Activated T-helper 1 cell treated with Interleukin-2 at 50 U/mL for 16 hours (primary cell): ENCODE measurements at regions not wholly inside any gene's neighbourhood (a gene's known extent, or its start where the extent isn't known, plus 50 kb on each side); places are given as distances from the start of the nearest gene placed in this dataset.
"Not testable (repeated sequence)": the region's sequence is repeated elsewhere in the genome, so short reads cannot be mapped to it uniquely, and the experiment has no call there.

ENCODE experiments used
- DNase-seq: peaks from one replicate; pipeline ENCODE4 v3.0.0-alpha.2; 2020; ENCODE audit warnings: low read depth

- no peak for DNase-seq
These were observed 381.6 kb downstream of the DSEL start for GRCh38 chr18:67134911-67135310.

GRCh38 chr18:67133669-67134068, 382.9 kb downstream of the DSEL start:
- no peak for DNase-seq

- no peak for DNase-seq
These were observed 383.6 kb downstream of the DSEL start for GRCh38 chr18:67132919-67133318.

GRCh38 chr18:67131498-67131897, 385.0 kb downstream of the DSEL start:
- no peak for DNase-seq

- DNase-seq = not testable (repeated sequence)
These were observed 389.8 kb downstream of the DSEL start for GRCh38 chr18:67126751-67127150.

GRCh38 chr18:67123901-67124300, 392.6 kb downstream of the DSEL start:
- no peak for DNase-seq

GRCh38 chr18:67117804-67118203, 398.7 kb downstream of the DSEL start:
- DNase-seq = no peak

GRCh38 chr18:67109535-67109934, 407.0 kb downstream of the DSEL start:
- DNase-seq = no peak

- DNase-seq = no peak
These were observed 407.6 kb downstream of the DSEL start for GRCh38 chr18:67108894-67109293.

GRCh38 chr18:67104700-67105284, 411.7 kb downstream of the DSEL start:
- no peak for DNase-seq

- no peak for DNase-seq
These were observed 422.4 kb downstream of the DSEL start for GRCh38 chr18:67094123-67094522.

GRCh38 chr18:67092141-67092540, 424.4 kb downstream of the DSEL start:
- no peak for DNase-seq

GRCh38 chr18:67081482-67082211, 434.9 kb downstream of the DSEL start:
- no peak for DNase-seq

- no peak for DNase-seq
These were observed 435.9 kb downstream of the DSEL start for GRCh38 chr18:67080601-67081000.

- no peak for DNase-seq
These were observed 442.2 kb downstream of the DSEL start for GRCh38 chr18:67074309-67074708.

GRCh38 chr18:67072791-67073190, 443.7 kb downstream of the DSEL start:
- no peak for DNase-seq

- no peak for DNase-seq
These were observed 447.9 kb downstream of the DSEL start for GRCh38 chr18:67068608-67069007.

GRCh38 chr18:67047334-67047733, 443.4 kb upstream of the CDH19 start:
- no peak for DNase-seq

- DNase-seq = no peak
These were observed 439.4 kb upstream of the CDH19 start for GRCh38 chr18:67043276-67043675.

- no peak for DNase-seq
These were observed 437.4 kb upstream of the CDH19 start for GRCh38 chr18:67041334-67041733.

- no peak for DNase-seq
These were observed 431.1 kb upstream of the CDH19 start for GRCh38 chr18:67035026-67035425.

GRCh38 chr18:67023059-67023458, 419.2 kb upstream of the CDH19 start:
- DNase-seq = no peak

- DNase-seq = no peak
These were observed 407.0 kb upstream of the CDH19 start for GRCh38 chr18:67010919-67011318.

- DNase-seq = no peak
These were observed 404.1 kb upstream of the CDH19 start for GRCh38 chr18:67007999-67008398.
